ENCODE measurements at regions not wholly inside any gene's neighbourhood (a gene's known extent, or its start where the extent isn't known, plus 50 kb on each side); places are given as distances from the start of the nearest gene placed in this dataset.

DNA sequence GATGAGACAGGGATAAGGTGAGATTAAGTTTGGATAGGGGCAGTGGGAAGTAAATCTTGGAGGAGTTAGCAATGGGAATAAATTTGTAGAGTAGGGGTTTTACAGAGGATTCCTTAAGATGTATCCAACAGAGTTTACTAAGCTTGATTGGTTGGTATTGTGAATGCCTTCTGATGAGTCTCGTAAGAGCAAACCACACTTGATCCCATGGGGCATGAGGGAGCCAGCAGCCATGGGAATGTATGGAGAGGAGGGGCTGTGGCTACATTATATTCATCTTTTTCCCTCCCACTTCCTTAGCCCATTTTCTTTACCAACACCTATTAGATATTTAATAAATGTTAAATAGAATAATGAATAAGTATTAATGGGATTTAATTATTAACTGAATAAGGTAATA lies 126.6 kb upstream of the NDST3 start:
- TF ChIP-seq, protein P1, sequence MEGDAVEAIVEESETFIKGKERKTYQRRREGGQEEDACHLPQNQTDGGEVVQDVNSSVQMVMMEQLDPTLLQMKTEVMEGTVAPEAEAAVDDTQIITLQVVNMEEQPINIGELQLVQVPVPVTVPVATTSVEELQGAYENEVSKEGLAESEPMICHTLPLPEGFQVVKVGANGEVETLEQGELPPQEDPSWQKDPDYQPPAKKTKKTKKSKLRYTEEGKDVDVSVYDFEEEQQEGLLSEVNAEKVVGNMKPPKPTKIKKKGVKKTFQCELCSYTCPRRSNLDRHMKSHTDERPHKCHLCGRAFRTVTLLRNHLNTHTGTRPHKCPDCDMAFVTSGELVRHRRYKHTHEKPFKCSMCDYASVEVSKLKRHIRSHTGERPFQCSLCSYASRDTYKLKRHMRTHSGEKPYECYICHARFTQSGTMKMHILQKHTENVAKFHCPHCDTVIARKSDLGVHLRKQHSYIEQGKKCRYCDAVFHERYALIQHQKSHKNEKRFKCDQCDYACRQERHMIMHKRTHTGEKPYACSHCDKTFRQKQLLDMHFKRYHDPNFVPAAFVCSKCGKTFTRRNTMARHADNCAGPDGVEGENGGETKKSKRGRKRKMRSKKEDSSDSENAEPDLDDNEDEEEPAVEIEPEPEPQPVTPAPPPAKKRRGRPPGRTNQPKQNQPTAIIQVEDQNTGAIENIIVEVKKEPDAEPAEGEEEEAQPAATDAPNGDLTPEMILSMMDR (conservative IDR thresholded peaks at IDR 0.05 in 1 of 2, IDR thresholded peaks at IDR 0.05 in 1 of 2; ENCODE audit: extremely low read depth in 1 of 2, insufficient read depth in 1 of 2, low read depth in 1 of 2, low read length in 2 of 2) = no peak
- TF ChIP-seq EZH2 (IDR thresholded peaks at IDR 0.05; ENCODE audit: borderline replicate concordance, low read length) = no peak
